Parathyroid adenoma (tissue), 2 donors: ENCODE measurements at regions not wholly inside any gene's neighbourhood (a gene's known extent, or its start where the extent isn't known, plus 50 kb on each side); places are given as distances from the start of the nearest gene placed in this dataset.

Source experiments
- H2AFZ ChIP-seq: fragments of 300-600 bp; sonication (generic); one replicate; pipeline ENCODE4 v1.7.0; 2017; ENCODE audit warnings: antibody characterized with exemption, mild to moderate bottlenecking
- H3K27ac ChIP-seq: fragments of 300-600 bp; sonication (generic); one replicate; pipeline ENCODE4 v1.7.0; 2017
- H3K27me3 ChIP-seq: fragments of 300-600 bp; sonication (generic); one replicate; pipeline ENCODE4 v1.7.0; 2017; ENCODE audit warnings: low read length; ENCODE audit not compliant: control insufficient read depth, insufficient read depth
- H3K36me3 ChIP-seq: fragments of 300-600 bp; sonication (generic); one replicate; pipeline ENCODE4 v1.7.0; 2017; ENCODE audit warnings: low read length; ENCODE audit not compliant: control insufficient read depth, insufficient read depth
- H3K4me1 ChIP-seq: fragments of 300-600 bp; sonication (generic); one replicate; pipeline ENCODE4 v1.7.0; 2017; ENCODE audit warnings: control low read depth
- H3K4me2 ChIP-seq: fragments of 300-600 bp; sonication (generic); one replicate; pipeline ENCODE4 v1.7.0; 2017; ENCODE audit warnings: low read length
- H3K4me3 ChIP-seq: fragments of 300-600 bp; sonication (generic); one replicate; pipeline ENCODE4 v1.7.0; 2017; ENCODE audit warnings: low read depth, low read length
- H3K79me2 ChIP-seq: fragments of 300-600 bp; sonication (generic); one replicate; pipeline ENCODE4 v1.7.0; 2017; ENCODE audit warnings: control low read depth
- H3K9ac ChIP-seq: fragments of 300-600 bp; sonication (generic); one replicate; pipeline ENCODE4 v1.7.0; 2017; ENCODE audit warnings: mild to moderate bottlenecking
- H3K9me3 ChIP-seq: fragments of 300-600 bp; sonication (generic); one replicate; pipeline ENCODE4 v1.7.0; 2017; ENCODE audit warnings: low read length; ENCODE audit not compliant: control insufficient read depth
- TF ChIP-seq, protein P1 (sequence below): fragments of 300-600 bp; sonication (generic); IDR thresholded peaks from one replicate; pipeline ENCODE4 v1.7.0; 2017; ENCODE audit warnings: antibody characterized with exemption, mild to moderate bottlenecking
- donor health status: primary hyperparathyroidism.

DNA sequence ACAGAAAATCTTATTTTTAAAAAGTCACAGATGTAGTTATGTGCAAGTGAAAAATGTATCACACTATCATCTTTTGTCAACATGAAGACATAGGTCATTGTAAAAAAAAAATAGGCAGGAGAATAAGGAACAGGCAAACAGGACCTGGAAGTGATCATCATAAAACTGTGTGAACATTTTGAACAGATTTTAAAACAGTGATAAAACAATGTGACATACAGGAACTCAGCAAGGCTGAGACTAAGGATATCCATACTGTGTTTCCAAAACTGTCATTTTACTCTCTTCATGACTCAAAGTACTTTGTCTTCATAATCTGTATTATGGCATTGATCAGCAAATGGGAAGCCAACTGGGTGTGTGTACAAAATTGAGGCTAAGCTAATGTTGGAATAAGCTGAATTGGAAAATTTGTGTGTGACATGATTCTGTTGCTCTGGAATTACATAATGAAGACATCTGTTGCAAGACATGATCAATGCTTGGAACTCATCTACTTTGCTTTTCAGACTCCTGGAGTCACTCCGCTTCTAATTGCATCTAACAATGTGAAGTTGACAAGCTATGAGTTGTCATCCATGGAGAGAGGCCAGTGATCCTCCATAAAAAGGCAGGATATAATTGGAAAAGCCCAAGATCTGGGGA lies 978.7 kb upstream of the NUDT12 start:
- no peak overlapping the region for H2AFZ ChIP-seq
- H3K9ac ChIP-seq: no peak overlapping the region
- no peaks in the 10 kb centered on the region for H3K27me3 ChIP-seq
- H3K36me3 ChIP-seq: no peaks in the 10 kb centered on the region
- no peak overlapping the region for H3K4me2 ChIP-seq
- no peak overlapping the region for H3K4me3 ChIP-seq
- H3K9me3 ChIP-seq: no peaks in the 10 kb centered on the region
- H3K27ac ChIP-seq: no peak overlapping the region
- H3K79me2 ChIP-seq: no peaks in the 10 kb centered on the region
- TF ChIP-seq, protein P1, sequence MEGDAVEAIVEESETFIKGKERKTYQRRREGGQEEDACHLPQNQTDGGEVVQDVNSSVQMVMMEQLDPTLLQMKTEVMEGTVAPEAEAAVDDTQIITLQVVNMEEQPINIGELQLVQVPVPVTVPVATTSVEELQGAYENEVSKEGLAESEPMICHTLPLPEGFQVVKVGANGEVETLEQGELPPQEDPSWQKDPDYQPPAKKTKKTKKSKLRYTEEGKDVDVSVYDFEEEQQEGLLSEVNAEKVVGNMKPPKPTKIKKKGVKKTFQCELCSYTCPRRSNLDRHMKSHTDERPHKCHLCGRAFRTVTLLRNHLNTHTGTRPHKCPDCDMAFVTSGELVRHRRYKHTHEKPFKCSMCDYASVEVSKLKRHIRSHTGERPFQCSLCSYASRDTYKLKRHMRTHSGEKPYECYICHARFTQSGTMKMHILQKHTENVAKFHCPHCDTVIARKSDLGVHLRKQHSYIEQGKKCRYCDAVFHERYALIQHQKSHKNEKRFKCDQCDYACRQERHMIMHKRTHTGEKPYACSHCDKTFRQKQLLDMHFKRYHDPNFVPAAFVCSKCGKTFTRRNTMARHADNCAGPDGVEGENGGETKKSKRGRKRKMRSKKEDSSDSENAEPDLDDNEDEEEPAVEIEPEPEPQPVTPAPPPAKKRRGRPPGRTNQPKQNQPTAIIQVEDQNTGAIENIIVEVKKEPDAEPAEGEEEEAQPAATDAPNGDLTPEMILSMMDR: no peak
- H3K4me1 ChIP-seq: peaks cover 10% of the 10 kb centered on the region

DNA sequence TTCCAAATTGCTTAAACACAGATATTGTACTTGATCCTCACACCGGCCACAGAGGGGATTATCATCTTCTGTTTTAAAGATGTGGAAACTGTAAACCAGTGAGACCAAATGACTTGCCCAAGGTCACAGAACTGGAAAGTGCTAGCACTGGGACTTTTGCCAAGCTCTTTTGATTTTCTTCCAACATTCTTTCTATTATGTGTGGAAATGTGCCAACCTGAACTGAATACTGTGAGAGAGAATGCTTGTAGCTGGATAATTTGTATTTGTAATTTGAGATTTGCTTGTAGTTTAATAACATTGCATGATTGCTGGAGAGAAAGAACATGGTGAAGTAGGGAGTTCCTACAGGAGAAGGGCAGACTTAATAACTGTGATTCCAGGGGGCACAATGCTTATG lies 977.9 kb upstream of the NUDT12 start:
- Histone ChIP-seq H3K27me3 (no peaks in the 10 kb centered on the region), H3K79me2 (no peaks in the 10 kb centered on the region), H3K9ac (no peak overlapping the region), H3K4me2 (no peak overlapping the region), H3K27ac (no peak overlapping the region), H3K4me3 (no peak overlapping the region), H3K4me1 (peaks cover 10% of the 10 kb centered on the region), H3K36me3 (no peaks in the 10 kb centered on the region), H3K9me3 (no peaks in the 10 kb centered on the region), H2AFZ (no peak overlapping the region)
- TF ChIP-seq, protein P1: no peak

DNA sequence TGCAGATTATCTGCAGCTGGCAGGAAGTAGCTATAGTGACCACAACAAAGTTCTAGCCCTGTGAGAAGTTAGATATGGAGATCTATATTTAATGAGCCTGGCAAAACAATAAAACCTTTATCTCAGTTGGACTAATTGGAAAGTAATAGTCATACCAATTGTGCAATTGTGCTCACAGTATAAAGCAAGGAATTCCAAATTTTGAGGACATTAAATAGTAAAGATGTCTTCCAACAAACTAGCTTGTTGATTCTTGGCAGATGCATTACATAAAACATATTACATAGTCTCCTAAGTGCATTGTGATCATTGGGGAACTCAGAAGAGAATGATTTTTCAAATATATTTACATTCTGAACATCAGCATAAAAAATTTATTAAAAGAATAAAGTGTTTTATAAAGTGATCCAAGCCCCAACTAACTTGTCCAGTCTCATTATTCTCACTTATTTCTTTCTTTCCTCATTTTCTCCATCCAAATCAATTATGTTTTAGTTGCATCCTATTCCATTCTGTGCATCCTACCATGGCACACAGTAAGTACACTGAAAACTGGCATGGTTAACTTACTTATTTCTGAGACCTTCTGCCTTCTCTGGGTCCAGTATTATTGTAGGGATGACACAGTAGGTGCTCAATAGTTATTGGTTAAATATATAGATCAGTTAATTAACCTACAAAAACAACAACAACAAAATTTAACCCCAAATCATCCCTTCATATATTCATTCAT lies 977.2 kb upstream of the NUDT12 start:
- H3K27me3 ChIP-seq: no peaks in the 10 kb centered on the region
- no peak overlapping the region for H3K27ac ChIP-seq
- peaks cover 10% of the 10 kb centered on the region for H3K4me1 ChIP-seq
- TF ChIP-seq, protein P1: no peak
- no peak overlapping the region for H3K9ac ChIP-seq
- no peaks in the 10 kb centered on the region for H3K79me2 ChIP-seq
- no peak overlapping the region for H3K4me2 ChIP-seq
- H2AFZ ChIP-seq: no peak overlapping the region
- H3K36me3 ChIP-seq: no peaks in the 10 kb centered on the region
- H3K9me3 ChIP-seq: no peaks in the 10 kb centered on the region
- no peak overlapping the region for H3K4me3 ChIP-seq

DNA sequence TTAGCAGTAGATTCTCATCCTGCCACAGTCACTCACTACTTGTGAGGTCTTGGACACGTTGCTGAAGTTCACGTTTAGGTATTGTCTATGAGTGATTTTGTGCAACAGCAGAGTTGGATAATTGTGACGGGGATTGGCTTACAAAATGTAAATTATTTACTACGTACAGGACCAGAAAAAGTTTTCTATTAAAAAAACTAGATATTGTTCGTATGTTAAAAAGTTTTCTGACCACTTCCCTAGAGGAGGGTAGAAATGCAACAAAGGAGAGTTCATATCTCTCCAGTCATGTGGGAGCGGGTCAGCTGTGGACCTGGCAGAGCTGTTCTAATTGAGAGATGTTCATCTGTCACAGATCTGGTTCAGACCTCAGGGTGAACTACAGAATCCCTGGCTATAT lies 976.1 kb upstream of the NUDT12 start:
- TF ChIP-seq, protein P1: no peak
- H3K9me3 ChIP-seq: no peaks in the 10 kb centered on the region
- H3K9ac ChIP-seq: no peak overlapping the region
- H3K4me3 ChIP-seq: no peak overlapping the region
- H2AFZ ChIP-seq: no peak overlapping the region
- H3K27me3 ChIP-seq: no peaks in the 10 kb centered on the region
- no peak overlapping the region for H3K4me2 ChIP-seq
- no peak overlapping the region for H3K27ac ChIP-seq
- peaks cover 10% of the 10 kb centered on the region for H3K4me1 ChIP-seq
- no peaks in the 10 kb centered on the region for H3K79me2 ChIP-seq
- H3K36me3 ChIP-seq: no peaks in the 10 kb centered on the region
